Activated CD4-positive, alpha-beta T cell treated with anti-CD3 and anti-CD28 coated beads, Interleukin-2, amount 10 ng/mL, durations not matched to agents 7 days and 5 days (primary cell): ENCODE measurements at regions not wholly inside any gene's neighbourhood (a gene's known extent, or its start where the extent isn't known, plus 50 kb on each side); places are given as distances from the start of the nearest gene placed in this dataset.
"Not testable (repeated sequence)": the region's sequence is repeated elsewhere in the genome, so short reads cannot be mapped to it uniquely, and the experiment has no call there.

Experiments used
- CTCF ChIA-PET: fragments of 350-600 bp; sonication (Branson Sonifier 250); formaldehyde crosslinking; loops from one replicate; lab custom pipeline; 2021; ENCODE audit warnings: antibody characterized with exemption; lab: Charles Lee
- POLR2A ChIA-PET: fragments of 350-600 bp; sonication (Branson Sonifier 250); formaldehyde crosslinking; loops from one replicate; lab custom pipeline; 2021; ENCODE audit warnings: antibody characterized with exemption; lab: Charles Lee
- DNase-seq: peaks from one replicate; pipeline ENCODE4 v3.0.0-alpha.2; 2020
- H3K27ac Mint-ChIP-seq: one replicate; pipeline ENCODE4 v1.8.0; 2021; ENCODE audit warnings: mild to moderate bottlenecking, moderate library complexity, mixed read lengths
- H3K27me3 Mint-ChIP-seq: one replicate; pipeline ENCODE4 v1.8.0; 2021; ENCODE audit warnings: mixed read lengths
- H3K36me3 Mint-ChIP-seq: one replicate; pipeline ENCODE4 v1.8.0; 2021; ENCODE audit warnings: low read depth, mixed read lengths
- H3K4me1 Mint-ChIP-seq: one replicate; pipeline ENCODE4 v1.8.0; 2021; ENCODE audit warnings: mixed read lengths
- H3K4me3 Mint-ChIP-seq: one replicate; pipeline ENCODE4 v1.8.0; 2021; ENCODE audit warnings: mild to moderate bottlenecking, moderate library complexity, mixed read lengths
- H3K9me3 Mint-ChIP-seq: one replicate; pipeline ENCODE4 v1.8.0; 2021; ENCODE audit warnings: mixed read lengths

DNA sequence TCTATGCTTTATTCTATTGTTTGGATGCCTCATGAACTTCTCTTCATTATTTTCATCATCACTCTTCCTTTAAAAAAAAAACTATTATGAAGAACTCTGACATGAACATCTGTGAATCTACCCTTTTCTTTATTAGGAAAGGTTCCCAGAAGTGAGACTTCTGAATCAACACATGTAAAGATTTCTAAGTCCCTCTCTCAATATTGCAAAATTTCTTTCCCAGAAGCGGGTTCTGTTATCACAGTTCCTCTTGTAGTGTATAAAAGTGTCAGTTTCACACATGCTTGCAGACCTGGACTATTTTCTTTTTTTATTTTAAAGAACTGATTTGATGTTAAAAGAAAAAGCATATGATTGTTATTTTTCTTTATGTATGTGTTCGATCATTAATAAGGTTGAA lies 330.8 kb upstream of the KLF3 start:
- Mint-ChIP-seq H3K27me3 (peaks cover 4% of the 10 kb centered on the region), H3K4me3 (no peak overlapping the region), H3K4me1 (peaks cover 59% of the 10 kb centered on the region), H3K9me3 (peaks cover 11% of the 10 kb centered on the region), H3K36me3 (peaks cover 15% of the 10 kb centered on the region), H3K27ac (no peak overlapping the region)
- ChIA-PET POLR2A (no interaction called here), CTCF (no interaction called here)
- DNase-seq = no peak

- CTCF ChIA-PET = interaction anchor here (1.1 kb wide), 1 partner anchor 11 kb away, joined by 3 read pairs; no protein-coding TSS in a partner anchor
- Mint-ChIP-seq H3K9me3 (peaks cover 23% of the 10 kb centered on the region), H3K36me3 (peaks cover 26% of the 10 kb centered on the region), H3K4me3 (peak overlapping the region; percentile 3), H3K27ac (peak overlapping the region; percentile 10), H3K27me3 (peaks cover 4% of the 10 kb centered on the region), H3K4me1 (peaks cover 43% of the 10 kb centered on the region)
- POLR2A ChIA-PET = no interaction called here
- DNase-seq = no peak
Measured at GRCh38 chr4:38334791-38335190, 329.2 kb upstream of the KLF3 start.

DNA sequence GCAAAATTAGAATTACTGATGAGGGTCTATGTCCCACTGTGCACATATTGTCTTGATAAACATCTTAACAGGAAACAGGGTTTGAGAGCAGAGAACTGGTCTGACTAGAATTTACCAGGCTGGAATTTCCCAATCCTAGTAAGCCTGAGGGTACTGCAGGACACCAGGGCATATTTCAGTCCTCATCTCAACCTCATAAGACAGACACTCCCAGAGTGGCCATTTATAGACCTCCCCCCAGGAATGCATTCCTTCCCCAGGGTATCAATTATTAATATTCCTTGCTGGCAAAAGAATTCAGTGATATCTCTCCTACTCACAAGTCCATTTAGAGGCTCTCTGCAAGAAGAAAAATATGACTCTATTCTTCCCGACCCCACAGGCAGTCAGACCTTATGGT lies 325.1 kb upstream of the KLF3 start:
- H3K27me3 Mint-ChIP-seq, H3K27ac Mint-ChIP-seq, CTCF ChIA-PET, POLR2A ChIA-PET, H3K4me3 Mint-ChIP-seq, DNase-seq: not testable (repeated sequence)
- Mint-ChIP-seq H3K4me1 (peaks cover 18% of the 10 kb centered on the region), H3K9me3 (peaks cover 28% of the 10 kb centered on the region), H3K36me3 (peaks cover 26% of the 10 kb centered on the region)

- no peaks in the 10 kb centered on the region for H3K4me1 Mint-ChIP-seq
- H3K9me3 Mint-ChIP-seq = peaks cover 36% of the 10 kb centered on the region
- no peak overlapping the region for H3K4me3 Mint-ChIP-seq
- no peak overlapping the region for H3K27ac Mint-ChIP-seq
- H3K36me3 Mint-ChIP-seq = peaks cover 7% of the 10 kb centered on the region
- CTCF ChIA-PET = no interaction called here
- POLR2A ChIA-PET = no interaction called here
- H3K27me3 Mint-ChIP-seq = peaks cover 10% of the 10 kb centered on the region
- DNase-seq = no peak
Measured at GRCh38 chr4:38343608-38344007, 320.4 kb upstream of the KLF3 start.

GRCh38 chr4:38344929-38345328 lies 319.1 kb upstream of the KLF3 start:
- POLR2A ChIA-PET = no interaction called here
- H3K27ac Mint-ChIP-seq = no peak overlapping the region
- H3K36me3 Mint-ChIP-seq = no peaks in the 10 kb centered on the region
- DNase-seq = no peak
- H3K9me3 Mint-ChIP-seq = peaks cover 26% of the 10 kb centered on the region
- CTCF ChIA-PET = no interaction called here
- H3K4me3 Mint-ChIP-seq = no peak overlapping the region
- H3K27me3 Mint-ChIP-seq = peaks cover 10% of the 10 kb centered on the region
- H3K4me1 Mint-ChIP-seq = no peaks in the 10 kb centered on the region

DNA sequence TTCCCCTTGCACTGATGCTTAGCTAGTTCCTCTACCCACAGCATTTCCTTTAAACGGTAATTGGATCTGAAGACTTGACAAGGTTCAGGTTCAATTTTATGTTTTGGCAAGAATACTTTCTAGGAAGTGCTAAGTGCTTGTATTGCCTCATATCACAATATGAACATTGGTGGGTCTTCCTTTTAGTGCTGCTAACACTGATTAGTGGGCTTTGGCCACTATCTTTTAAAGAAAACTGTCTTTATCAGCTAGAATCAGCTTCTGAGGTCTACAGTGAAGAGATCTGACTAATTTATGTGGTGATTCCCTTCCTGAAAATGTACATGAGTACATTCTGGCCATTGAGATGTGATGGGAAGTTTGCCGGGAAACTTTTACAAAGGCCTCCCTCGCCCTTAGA lies 316.7 kb upstream of the KLF3 start:
- H3K27ac Mint-ChIP-seq = no peak overlapping the region
- no peak for DNase-seq
- peaks cover 38% of the 10 kb centered on the region for H3K9me3 Mint-ChIP-seq
- POLR2A ChIA-PET = no interaction called here
- CTCF ChIA-PET = no interaction called here
- no peak overlapping the region for H3K4me3 Mint-ChIP-seq
- no peaks in the 10 kb centered on the region for H3K36me3 Mint-ChIP-seq
- no peaks in the 10 kb centered on the region for H3K4me1 Mint-ChIP-seq
- H3K27me3 Mint-ChIP-seq = peaks cover 11% of the 10 kb centered on the region

DNA sequence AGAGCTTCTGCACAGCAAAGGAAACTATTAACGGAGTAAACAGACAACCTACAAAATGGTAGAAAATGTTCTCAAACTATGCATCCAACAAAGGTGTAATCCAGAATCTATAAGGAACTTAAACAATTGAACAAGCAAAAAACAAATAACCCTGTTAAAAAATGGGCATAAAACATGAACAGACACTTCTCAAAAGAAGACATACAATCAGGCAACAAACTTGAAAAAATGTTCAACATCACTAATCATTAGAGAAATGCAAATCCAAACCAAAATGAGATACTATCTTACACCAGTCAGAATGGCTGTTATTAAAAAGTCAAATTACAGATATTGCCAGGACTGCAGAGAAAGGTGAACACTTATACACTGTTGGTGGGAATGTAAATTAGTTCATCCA lies 309.6 kb upstream of the KLF3 start:
- Mint-ChIP-seq H3K27me3 (peaks cover 7% of the 10 kb centered on the region), H3K4me1 (peaks cover 8% of the 10 kb centered on the region), H3K4me3 (no peak overlapping the region), H3K27ac (no peak overlapping the region), H3K9me3 (peaks cover 24% of the 10 kb centered on the region), H3K36me3 (peaks cover 3% of the 10 kb centered on the region)
- DNase-seq = no peak
- POLR2A ChIA-PET = no interaction called here
- CTCF ChIA-PET = no interaction called here

- POLR2A ChIA-PET = no interaction called here
- H3K27me3 Mint-ChIP-seq = peaks cover 7% of the 10 kb centered on the region
- H3K27ac Mint-ChIP-seq = no peak overlapping the region
- peaks cover 23% of the 10 kb centered on the region for H3K9me3 Mint-ChIP-seq
- DNase-seq = no peak
- peaks cover 3% of the 10 kb centered on the region for H3K36me3 Mint-ChIP-seq
- peaks cover 11% of the 10 kb centered on the region for H3K4me1 Mint-ChIP-seq
- H3K4me3 Mint-ChIP-seq = no peak overlapping the region
- CTCF ChIA-PET = interaction anchor here (0.8 kb wide), 1 partner anchor 45 kb away, joined by 3 read pairs; no protein-coding TSS in a partner anchor
Measured at GRCh38 chr4:38354872-38355271, 309.1 kb upstream of the KLF3 start.

GRCh38 chr4:38356686-38357085 lies 307.3 kb upstream of the KLF3 start:
- DNase-seq = no peak
- ChIA-PET CTCF (no interaction called here), POLR2A (no interaction called here)
- H3K36me3 Mint-ChIP-seq = peaks cover 3% of the 10 kb centered on the region
- H3K9me3 Mint-ChIP-seq = peaks cover 9% of the 10 kb centered on the region
- H3K27ac Mint-ChIP-seq = no peak overlapping the region
- H3K4me3 Mint-ChIP-seq = no peak overlapping the region
- H3K4me1 Mint-ChIP-seq = peaks cover 11% of the 10 kb centered on the region
- H3K27me3 Mint-ChIP-seq = peaks cover 5% of the 10 kb centered on the region

- ChIA-PET CTCF (no interaction called here), POLR2A (no interaction called here)
- Mint-ChIP-seq H3K27ac (no peak overlapping the region), H3K36me3 (peaks cover under 1% of the 10 kb centered on the region), H3K27me3 (peaks cover under 1% of the 10 kb centered on the region), H3K9me3 (peaks cover 5% of the 10 kb centered on the region), H3K4me1 (peaks cover 11% of the 10 kb centered on the region), H3K4me3 (no peak overlapping the region)
- no peak for DNase-seq
Measured at GRCh38 chr4:38357546-38357945, 306.5 kb upstream of the KLF3 start.

DNA sequence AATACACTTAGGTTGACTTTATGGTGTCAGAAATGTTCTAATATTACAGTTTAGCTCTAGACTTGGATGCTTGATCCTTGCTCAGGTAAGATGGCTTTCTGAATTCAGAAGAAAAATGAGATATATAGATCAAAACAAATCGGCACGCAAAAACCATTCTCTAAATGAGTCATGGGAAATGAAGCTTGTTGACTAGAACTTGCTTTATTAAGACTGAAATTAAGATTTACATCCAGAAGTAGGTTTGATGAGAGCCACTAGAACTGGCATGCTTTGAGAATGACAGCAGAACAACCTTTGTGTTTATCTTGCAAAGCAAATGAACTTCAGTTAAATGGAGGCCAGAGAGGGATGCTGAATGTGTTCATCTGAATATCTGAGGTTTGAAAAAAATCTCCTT lies 304.9 kb upstream of the KLF3 start:
- Mint-ChIP-seq H3K9me3 (peaks cover 2% of the 10 kb centered on the region), H3K27me3 (no peaks in the 10 kb centered on the region), H3K36me3 (no peaks in the 10 kb centered on the region), H3K4me3 (no peak overlapping the region), H3K27ac (no peak overlapping the region), H3K4me1 (peaks cover 11% of the 10 kb centered on the region)
- ChIA-PET CTCF (interaction anchor here (1.2 kb wide), 1 partner anchor 205 kb away, joined by 3 read pairs; no protein-coding TSS in a partner anchor), POLR2A (no interaction called here)
- no peak for DNase-seq

DNA sequence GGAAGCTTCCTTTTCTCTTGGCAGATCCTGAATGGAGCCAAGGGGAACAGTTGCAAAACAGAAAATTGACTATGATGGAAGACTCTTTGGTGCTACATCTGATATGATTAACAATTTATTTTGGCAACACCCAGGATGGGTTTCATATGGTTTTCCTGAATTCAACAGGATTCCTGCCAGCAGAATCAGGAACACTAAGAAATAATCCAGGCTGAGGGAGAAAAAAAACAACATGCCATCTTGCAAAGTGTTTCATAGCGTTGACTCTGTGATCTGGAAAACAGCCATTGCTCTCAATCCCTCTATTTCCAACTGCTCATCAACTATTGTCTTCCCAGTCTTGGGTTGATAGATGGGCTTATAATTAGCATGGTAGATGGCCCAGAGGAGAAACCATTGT lies 303.8 kb upstream of the KLF3 start:
- Mint-ChIP-seq H3K27me3 (no peaks in the 10 kb centered on the region), H3K36me3 (no peaks in the 10 kb centered on the region), H3K4me1 (peaks cover 11% of the 10 kb centered on the region), H3K9me3 (peaks cover 2% of the 10 kb centered on the region), H3K4me3 (no peak overlapping the region), H3K27ac (no peak overlapping the region)
- CTCF ChIA-PET = no interaction called here
- POLR2A ChIA-PET = no interaction called here
- no peak for DNase-seq

- peaks cover 3% of the 10 kb centered on the region for H3K4me1 Mint-ChIP-seq
Measured at GRCh38 chr4:38364383-38364963, 299.5 kb upstream of the KLF3 start.

DNA sequence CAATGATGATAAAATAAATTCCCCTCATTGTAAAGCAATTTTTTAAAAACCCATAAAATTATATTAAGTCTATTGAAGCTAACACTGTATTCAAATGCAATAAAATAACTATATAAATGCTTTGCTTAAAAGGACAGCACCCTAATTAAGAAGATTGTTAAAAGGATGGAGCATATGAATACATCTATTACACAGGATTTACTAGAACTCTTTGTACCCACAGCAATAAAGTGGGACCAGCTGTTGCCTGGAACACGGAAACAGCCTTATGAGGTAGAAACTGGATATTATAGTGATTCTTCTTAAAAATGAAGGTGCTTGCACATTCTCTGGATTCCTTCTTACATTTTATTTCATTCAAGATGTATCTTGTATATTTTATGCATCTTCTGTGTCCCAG lies 298.7 kb upstream of the KLF3 start:
- no peaks in the 10 kb centered on the region for H3K9me3 Mint-ChIP-seq
- H3K36me3 Mint-ChIP-seq = no peaks in the 10 kb centered on the region
- ChIA-PET POLR2A (no interaction called here), CTCF (no interaction called here)
- peaks cover 3% of the 10 kb centered on the region for H3K27me3 Mint-ChIP-seq
- no peak overlapping the region for H3K27ac Mint-ChIP-seq
- no peaks in the 10 kb centered on the region for H3K4me1 Mint-ChIP-seq
- H3K4me3 Mint-ChIP-seq = no peak overlapping the region
- no peak for DNase-seq

More at GRCh38 chr4:38364383-38364963, 299.5 kb upstream of the KLF3 start:
- DNase-seq = no peak
- no peak overlapping the region for H3K27ac Mint-ChIP-seq
- no peaks in the 10 kb centered on the region for H3K36me3 Mint-ChIP-seq
- H3K9me3 Mint-ChIP-seq = no peaks in the 10 kb centered on the region
- ChIA-PET POLR2A (no interaction called here), CTCF (no interaction called here)
- peaks cover 3% of the 10 kb centered on the region for H3K27me3 Mint-ChIP-seq
- no peak overlapping the region for H3K4me3 Mint-ChIP-seq
